SK-N-SH (cell line): ENCODE measurements at regions not wholly inside any gene's neighbourhood (a gene's known extent, or its start where the extent isn't known, plus 50 kb on each side); places are given as distances from the start of the nearest gene placed in this dataset.

ENCODE experiments used
- CHD2 ChIP-seq: fragments of 150-350 bp; IDR thresholded peaks from 2 replicates; pipeline ENCODE4 v1.6.1; 2018; ENCODE audit warnings: low read length; ENCODE audit not compliant: partially characterized antibody
- EP300 ChIP-seq, 2 experiments: IDR thresholded peaks; 2 replicates each; pipeline versions ENCODE4 v1.4.0 to v1.6.1; 2012; ENCODE audit warnings: borderline replicate concordance in 1 of 2, low read depth in 1 of 2, low read length in 1 of 2
- EZH2phosphoT487 ChIP-seq: fragments of 200-600 bp; sonication (generic); IDR thresholded peaks from 2 replicates; pipeline ENCODE4 v1.6.1; 2017; ENCODE audit warnings: low read depth, mixed run types, mild to moderate bottlenecking, antibody characterized with exemption, moderate library complexity, borderline replicate concordance
- POLR2AphosphoS5 ChIP-seq: IDR thresholded peaks from 2 replicates; pipeline ENCODE4 v1.6.1; 2012; ENCODE audit warnings: low read depth, low read length
- TAF1 ChIP-seq: IDR thresholded peaks from 2 replicates; pipeline ENCODE4 v1.6.1; 2012; ENCODE audit warnings: low read depth, mild to moderate bottlenecking, low read length, moderate library complexity, borderline replicate concordance
- YY1 ChIP-seq: IDR thresholded peaks from 2 replicates; pipeline ENCODE4 v1.4.0; 2012; ENCODE audit warnings: low read depth, mild to moderate bottlenecking
- TF ChIP-seq, protein P1 (sequence below): IDR thresholded peaks from 2 replicates; pipeline ENCODE4 v1.4.0; 2012; ENCODE audit warnings: low read depth
- TF ChIP-seq, protein P2 (sequence below): fragments of 200-600 bp; sonication (generic); IDR thresholded peaks from 2 replicates; pipeline ENCODE4 v1.6.1; 2017; ENCODE audit warnings: antibody characterized with exemption, mild to moderate bottlenecking, moderate library complexity
- TF ChIP-seq, protein P3 (sequence below): fragments of 150-350 bp; IDR thresholded peaks from 2 replicates; pipeline ENCODE4 v1.6.1; 2016; ENCODE audit warnings: mild to moderate bottlenecking, low read depth, low read length
- TF ChIP-seq, protein P4 (sequence below): IDR thresholded peaks from 2 replicates; pipeline ENCODE4; 2012

DNA sequence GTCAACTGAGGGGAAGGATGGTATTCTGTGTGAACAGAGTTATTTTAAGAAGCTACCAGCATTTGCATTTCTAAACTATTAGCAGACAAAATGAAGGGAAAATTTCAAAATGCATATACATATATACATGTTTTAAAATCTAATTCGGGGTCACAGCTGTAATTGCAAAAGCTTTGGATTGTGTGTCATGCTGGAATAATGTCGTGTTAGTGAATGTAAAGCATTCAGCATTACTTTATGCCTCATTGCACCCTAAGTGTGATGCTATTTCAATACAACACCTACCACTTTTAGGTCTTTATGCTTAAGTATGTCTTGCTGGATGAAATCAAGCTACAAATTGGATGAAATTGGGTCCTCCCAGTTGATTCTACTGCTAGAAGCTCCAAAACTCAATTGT lies 687.6 kb upstream of the MEF2C start:
- TF ChIP-seq, protein P1, sequence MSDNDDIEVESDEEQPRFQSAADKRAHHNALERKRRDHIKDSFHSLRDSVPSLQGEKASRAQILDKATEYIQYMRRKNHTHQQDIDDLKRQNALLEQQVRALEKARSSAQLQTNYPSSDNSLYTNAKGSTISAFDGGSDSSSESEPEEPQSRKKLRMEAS, result no peak
- no peak for TF ChIP-seq POLR2AphosphoS5
- TF ChIP-seq, protein P2, sequence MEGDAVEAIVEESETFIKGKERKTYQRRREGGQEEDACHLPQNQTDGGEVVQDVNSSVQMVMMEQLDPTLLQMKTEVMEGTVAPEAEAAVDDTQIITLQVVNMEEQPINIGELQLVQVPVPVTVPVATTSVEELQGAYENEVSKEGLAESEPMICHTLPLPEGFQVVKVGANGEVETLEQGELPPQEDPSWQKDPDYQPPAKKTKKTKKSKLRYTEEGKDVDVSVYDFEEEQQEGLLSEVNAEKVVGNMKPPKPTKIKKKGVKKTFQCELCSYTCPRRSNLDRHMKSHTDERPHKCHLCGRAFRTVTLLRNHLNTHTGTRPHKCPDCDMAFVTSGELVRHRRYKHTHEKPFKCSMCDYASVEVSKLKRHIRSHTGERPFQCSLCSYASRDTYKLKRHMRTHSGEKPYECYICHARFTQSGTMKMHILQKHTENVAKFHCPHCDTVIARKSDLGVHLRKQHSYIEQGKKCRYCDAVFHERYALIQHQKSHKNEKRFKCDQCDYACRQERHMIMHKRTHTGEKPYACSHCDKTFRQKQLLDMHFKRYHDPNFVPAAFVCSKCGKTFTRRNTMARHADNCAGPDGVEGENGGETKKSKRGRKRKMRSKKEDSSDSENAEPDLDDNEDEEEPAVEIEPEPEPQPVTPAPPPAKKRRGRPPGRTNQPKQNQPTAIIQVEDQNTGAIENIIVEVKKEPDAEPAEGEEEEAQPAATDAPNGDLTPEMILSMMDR, result no peak
- TF ChIP-seq, protein P3, sequence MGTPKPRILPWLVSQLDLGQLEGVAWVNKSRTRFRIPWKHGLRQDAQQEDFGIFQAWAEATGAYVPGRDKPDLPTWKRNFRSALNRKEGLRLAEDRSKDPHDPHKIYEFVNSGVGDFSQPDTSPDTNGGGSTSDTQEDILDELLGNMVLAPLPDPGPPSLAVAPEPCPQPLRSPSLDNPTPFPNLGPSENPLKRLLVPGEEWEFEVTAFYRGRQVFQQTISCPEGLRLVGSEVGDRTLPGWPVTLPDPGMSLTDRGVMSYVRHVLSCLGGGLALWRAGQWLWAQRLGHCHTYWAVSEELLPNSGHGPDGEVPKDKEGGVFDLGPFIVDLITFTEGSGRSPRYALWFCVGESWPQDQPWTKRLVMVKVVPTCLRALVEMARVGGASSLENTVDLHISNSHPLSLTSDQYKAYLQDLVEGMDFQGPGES, result no peak
- no peak for TF ChIP-seq TAF1
- no peak for TF ChIP-seq YY1
- no peak for TF ChIP-seq EP300 (IDR thresholded peaks at IDR 0.05; ENCODE audit: borderline replicate concordance in 1 of 2, low read depth in 1 of 2, low read length in 1 of 2)
- no peak for TF ChIP-seq EZH2phosphoT487
- TF ChIP-seq, protein P4, sequence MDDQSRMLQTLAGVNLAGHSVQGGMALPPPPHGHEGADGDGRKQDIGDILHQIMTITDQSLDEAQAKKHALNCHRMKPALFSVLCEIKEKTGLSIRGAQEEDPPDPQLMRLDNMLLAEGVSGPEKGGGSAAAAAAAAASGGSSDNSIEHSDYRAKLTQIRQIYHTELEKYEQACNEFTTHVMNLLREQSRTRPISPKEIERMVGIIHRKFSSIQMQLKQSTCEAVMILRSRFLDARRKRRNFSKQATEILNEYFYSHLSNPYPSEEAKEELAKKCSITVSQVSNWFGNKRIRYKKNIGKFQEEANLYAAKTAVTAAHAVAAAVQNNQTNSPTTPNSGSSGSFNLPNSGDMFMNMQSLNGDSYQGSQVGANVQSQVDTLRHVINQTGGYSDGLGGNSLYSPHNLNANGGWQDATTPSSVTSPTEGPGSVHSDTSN, result no peak
- TF ChIP-seq CHD2, result no peak
